GM19463 (cell line): ENCODE measurements at regions not wholly inside any gene's neighbourhood (a gene's known extent, or its start where the extent isn't known, plus 50 kb on each side); places are given as distances from the start of the nearest gene placed in this dataset.

ENCODE experiments used
- ATAC-seq: cut with Tn5 transposase; IDR thresholded peaks from one replicate; pipeline ENCODE4 v1.9.1; 2021; ENCODE audit warnings: mild to moderate bottlenecking, moderate library complexity; ENCODE audit not compliant: unreplicated experiment

DNA sequence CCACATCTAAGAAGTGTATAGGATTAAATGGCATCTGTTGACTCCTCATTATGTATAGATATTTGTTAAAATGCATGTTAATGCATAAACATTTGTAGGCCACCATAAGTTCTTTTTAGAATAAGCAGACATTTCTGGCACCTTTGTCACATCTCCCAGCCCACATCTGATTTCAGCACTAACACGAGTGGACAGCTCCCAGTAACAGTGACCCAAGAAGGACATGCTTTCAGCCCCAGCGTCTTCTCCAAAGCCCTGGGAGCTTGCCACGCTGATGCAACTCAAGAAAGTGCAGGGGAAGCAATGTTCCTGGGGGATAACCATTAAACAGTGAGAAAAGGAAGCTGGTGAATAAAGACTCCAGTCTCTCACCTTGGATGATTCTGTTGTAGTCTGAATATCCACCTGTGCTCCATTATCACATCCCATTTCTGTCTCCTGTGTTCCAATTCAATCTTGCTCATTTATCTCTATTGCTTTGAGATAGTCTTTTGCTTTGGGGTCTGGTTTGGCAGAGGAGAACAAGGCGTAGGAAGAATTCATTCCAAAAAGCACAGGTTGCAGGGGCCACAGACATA is 182.6 kb upstream of the THSD7B start:
- no peak for ATAC-seq

DNA sequence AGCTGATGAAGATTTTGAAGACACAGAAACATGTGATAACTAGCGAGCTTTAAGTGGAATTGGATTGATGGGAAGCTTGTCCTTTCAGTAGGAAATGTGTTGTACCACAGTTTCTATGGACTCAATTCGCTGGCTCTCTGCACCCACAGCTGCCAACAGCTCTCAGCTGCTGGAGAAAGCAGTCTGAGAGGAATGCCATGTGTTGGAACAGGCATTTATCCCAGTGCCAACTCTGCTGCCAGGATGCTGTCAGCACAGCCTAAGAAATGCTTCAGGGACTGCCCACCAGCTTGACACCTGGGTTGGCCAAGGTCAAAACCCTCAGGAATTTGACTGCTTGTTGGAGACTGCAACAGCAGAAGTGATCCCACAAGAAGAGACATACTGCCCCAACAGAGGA is 193.0 kb upstream of the THSD7B start:
- no peak for ATAC-seq

DNA sequence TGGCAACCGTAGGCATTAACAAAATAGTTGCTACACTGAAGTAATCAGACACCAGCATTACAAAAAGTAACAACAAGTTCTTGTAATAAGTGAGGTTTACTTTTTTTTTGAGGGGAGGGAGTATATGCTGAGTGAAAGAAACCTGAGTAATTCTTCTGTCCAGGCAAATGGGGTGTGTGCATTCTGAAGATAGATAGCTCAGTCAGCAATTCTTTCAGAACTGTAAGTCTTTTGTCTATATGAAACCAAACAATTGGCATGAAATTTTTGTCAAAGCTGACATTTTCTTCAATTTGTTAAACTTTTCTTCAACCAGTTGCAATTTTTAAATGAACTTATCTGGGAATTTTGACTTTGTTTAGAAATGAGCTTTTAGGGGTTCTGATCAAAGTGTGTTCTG is 208.1 kb upstream of the THSD7B start:
- ATAC-seq = no peak

- no peak for ATAC-seq
Observed at GRCh38 chr2:136550181-136550580, 215.2 kb upstream of the THSD7B start.

DNA sequence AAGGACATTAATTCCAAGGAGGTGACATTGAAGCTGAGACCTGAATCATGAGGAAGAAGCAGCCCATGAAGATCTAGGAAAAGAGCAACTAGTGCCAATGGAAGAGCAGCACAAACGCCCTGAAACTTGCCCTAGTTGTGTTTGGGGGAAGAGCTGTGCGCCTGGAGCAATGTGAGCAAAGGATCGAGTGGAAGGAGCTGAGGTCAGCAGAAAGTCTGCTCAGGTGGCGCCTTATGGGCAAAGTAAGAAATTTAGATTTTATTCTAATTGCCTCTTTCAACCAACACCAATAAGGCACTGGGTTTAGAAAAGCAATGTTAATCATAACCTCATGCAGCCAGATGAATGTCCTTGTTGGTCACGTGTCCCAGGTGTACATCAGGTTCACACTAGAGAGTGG is 226.0 kb upstream of the THSD7B start:
- ATAC-seq = no peak

DNA sequence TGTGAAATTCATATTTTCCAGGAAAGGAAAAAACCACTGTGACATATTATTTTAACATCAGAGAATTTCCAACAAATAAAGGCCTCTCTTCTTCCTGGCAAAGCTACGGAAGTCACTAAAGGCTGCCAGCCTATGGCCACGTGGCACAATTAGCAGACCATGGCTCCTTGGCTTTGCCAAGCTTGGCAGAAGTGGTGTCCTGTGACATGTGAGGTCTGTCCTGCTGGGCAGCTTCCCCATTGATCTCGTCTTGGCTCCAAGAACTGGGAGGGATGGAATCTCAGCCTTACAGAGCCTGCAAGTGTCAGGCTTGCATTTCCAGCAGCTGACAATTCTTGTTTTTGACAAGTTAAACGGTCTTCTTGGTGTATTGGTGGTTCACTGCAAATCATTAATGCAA is 226.9 kb upstream of the THSD7B start:
- no peak for ATAC-seq

GRCh38 chr2:136534811-136535210 is 230.5 kb upstream of the THSD7B start:
- ATAC-seq = no peak

GRCh38 chr2:136532171-136532570 is 233.2 kb upstream of the THSD7B start:
- ATAC-seq = no peak

- no peak for ATAC-seq
Observed at GRCh38 chr2:136531731-136532130, 233.6 kb upstream of the THSD7B start.

GRCh38 chr2:136530146-136530545 is 235.2 kb upstream of the THSD7B start:
- ATAC-seq = no peak

DNA sequence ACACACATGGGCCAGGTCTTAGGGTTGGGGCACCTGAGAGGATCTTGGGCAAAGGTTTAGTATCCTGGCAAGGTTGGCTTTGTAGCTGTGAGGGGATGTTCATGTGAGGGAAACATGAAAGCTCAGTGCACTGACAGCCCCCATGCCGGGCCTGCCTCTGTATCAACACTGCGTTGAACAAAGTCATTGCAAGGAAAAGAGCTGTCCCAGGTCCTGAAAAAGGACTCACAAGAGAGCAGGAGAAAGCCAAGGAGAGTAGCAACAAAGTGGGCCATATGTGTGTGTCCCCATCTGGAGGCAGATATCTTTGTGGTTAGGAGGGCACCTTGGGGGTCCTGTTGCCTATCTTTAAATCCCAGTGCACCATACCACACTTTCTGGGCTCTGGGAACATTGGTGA is 237.8 kb upstream of the THSD7B start:
- no peak for ATAC-seq

GRCh38 chr2:136522724-136523123 is 242.6 kb upstream of the THSD7B start:
- ATAC-seq = no peak

GRCh38 chr2:136517716-136518115 is 247.6 kb upstream of the THSD7B start:
- no peak for ATAC-seq

DNA sequence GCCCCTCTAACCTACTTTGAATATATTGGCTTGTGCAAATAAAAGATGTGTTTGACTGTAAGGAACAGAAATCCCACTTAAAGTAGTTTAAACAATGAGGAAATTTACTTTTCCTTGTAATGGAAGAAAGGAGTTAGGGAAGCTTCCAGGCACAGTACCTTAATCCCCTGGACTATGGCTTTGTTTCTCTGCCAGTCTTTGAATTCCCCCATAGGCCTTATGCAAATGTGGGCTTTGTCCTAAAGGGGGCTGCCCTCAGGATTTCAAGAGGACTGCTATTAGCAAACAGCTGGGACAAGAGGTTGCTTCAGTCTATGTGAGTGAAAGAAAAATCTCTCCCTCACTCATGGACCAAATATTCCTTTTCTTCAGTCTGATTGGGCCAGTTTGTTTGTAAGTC is 255.1 kb upstream of the THSD7B start:
- ATAC-seq = no peak

- ATAC-seq = peak; percentile 59
Observed at GRCh38 chr2:136505462-136505861, 259.9 kb upstream of the THSD7B start.

DNA sequence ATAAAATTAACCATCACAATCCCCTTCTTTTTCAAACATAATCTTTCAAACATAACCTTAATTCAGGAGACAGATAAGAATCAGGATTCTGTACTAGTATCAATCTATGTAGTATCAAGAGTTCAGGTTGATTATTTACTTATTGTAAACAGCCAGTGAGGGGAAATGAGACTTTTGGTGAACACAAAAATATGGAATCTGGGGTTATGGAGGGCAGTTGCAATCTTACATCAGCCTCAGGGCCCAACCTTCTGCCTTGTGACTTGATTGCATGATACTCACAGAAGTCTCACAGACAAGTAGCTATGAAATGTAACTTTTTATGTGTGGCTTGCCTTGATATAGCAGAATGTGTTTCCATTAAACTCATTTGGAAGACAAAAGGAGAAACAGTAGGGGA is 262.7 kb upstream of the THSD7B start:
- no peak for ATAC-seq

GRCh38 chr2:136497709-136498108 is 267.6 kb upstream of the THSD7B start:
- ATAC-seq = no peak

DNA sequence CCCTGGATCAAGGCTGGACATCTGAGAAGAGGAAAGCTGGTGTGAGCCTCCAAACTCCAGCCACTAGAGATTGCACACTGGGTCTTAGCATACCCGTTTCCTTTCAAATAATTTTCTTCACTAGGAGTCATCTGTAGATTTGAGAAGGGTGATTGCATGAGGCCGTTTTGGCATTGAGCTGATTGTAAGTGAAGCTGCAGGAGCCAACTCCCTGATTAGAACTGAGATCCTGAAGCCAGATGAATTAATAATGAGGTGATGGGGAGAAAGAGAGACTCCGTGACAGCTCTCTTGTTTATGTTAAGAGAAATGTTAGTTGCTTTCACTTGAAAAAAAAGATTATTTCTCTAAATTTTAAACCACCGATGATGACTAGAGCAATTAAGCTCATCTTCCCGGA is 268.4 kb upstream of the THSD7B start:
- ATAC-seq = no peak

DNA sequence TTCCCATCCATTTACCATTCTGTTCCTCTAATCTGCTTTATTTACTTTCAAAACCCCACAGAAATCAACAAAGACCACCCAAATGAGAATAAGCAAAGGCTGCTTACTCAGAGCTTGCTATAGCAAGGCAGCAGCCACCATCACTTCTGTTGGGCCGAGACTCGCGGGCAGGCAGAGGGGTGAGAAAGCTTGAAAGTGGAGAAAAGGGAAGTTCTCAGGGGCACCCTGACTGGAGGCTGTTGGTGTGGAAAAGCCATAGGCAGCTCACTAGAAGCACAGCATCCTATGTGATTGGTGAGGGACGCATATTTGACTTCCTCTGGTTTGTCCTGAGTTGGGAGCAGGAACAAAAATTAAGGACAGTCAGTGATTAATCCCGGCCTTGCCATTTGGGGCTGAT is 269.7 kb upstream of the THSD7B start:
- peak; percentile 87 for ATAC-seq

- no peak for ATAC-seq
Observed at GRCh38 chr2:136492901-136493300, 272.4 kb upstream of the THSD7B start.

GRCh38 chr2:136490100-136490499 is 275.2 kb upstream of the THSD7B start:
- no peak for ATAC-seq

DNA sequence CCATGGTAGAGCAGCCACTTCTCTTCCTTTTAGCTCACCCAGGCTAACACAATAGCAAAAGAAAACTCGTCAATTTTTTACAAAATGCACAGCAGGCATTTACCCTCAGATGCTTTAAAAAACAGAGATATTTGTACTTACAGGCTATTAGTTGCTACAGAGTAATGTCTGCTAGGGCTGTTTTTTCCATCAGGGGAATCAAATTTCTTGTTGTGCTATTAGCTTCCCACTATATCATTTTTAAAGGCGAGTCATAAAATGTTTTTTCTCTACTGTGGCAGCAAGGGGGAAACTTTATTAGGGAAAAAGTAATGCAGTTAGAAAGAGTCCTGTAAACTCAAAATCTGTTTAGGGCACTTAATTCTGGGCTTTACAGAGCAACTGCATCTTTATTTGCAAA is 277.9 kb upstream of the THSD7B start:
- no peak for ATAC-seq

DNA sequence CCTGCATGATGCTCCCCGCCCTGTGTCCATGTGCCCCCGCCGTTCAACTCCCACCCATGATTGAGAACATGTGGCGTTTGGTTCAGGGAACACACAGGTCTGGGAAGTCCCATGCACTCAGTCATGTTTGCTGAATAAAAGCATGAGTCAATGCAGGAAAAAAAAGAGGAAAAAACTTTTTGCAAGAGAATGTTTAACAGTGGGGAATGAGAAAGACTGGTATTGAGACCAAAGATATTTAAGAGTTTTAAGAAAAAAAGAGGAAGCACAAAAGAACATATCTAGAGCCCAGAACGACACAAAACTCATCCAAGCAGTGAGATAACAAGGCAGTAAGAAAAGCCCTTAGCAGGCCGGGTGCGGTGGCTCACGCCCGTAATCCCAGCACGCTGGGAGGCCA is 279.2 kb upstream of the THSD7B start:
- peak; percentile 76 for ATAC-seq

DNA sequence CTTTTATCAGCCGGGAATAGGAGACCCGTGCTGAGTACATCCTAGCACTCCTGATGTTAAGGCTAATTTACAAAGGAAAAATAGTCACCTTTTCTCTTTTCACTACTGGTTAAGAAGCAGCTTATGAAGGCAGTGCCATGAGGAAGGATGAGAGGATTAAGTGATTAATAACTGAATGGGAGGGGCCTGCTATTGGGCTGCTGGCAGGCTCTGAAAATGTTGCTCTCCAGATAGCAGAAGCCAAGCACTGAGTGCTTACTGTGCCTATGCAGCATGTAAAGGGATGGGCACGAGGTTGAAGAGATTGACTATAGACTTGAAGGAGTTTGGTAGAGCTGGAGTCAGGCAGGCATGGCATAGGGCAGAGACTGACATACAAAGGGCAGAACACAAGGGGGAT is 282.4 kb upstream of the THSD7B start:
- ATAC-seq = no peak
